ENCODE measurements at regions not wholly inside any gene's neighbourhood (a gene's known extent, or its start where the extent isn't known, plus 50 kb on each side); places are given as distances from the start of the nearest gene placed in this dataset.

GRCh38 chr6:128663238-128663637, 142.8 kb upstream of the PTPRK start:
- H3K9me3 Mint-ChIP-seq, result peaks cover 0 to 5% (median 0%) of the 10 kb centered on the region in 3 donors
- no peak overlapping the region for H3K27ac Mint-ChIP-seq
- no peaks in the 10 kb centered on the region for H3K27me3 Mint-ChIP-seq
- H3K4me3 Mint-ChIP-seq, result no peak overlapping the region
- no peaks in the 10 kb centered on the region for H3K36me3 Mint-ChIP-seq
- H3K4me1 Mint-ChIP-seq, result no peaks in the 10 kb centered on the region

DNA sequence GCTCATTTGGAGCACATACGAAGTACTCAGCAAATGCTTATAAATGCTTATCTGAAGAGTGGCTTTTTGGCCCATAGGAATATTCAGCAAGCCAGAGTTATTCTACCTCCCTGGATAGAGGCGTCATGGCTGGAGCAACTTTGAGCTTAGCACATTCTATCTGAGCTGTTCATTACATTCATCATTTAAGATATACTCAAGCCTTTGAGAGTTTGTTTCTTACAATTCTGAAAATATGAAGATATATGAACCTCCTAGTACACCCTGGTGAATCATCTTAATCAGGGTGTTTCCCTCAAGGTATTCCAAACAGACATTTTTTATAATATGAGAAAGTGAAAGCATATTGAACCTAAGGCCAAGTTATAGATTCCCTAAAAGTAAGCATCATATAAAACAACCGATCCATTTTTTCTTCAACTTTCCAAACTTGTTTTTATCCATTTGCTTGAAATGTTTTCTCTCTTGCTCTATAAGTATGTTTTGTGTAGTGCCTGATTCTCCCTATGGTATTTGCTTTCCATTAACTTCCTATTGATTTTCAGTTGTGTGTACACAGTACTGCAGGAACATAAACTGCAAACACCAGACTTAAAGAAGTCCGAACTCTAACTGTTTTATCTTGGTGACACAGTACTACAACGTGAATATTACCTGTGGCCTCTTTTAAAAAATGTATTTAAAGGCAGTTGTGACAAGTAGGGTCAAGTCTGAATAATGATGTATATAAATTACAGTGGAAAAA, 139.7 kb upstream of the PTPRK start:
- no peaks in the 10 kb centered on the region for H3K27me3 Mint-ChIP-seq
- peaks cover 0 to 5% (median 0%) of the 10 kb centered on the region in 3 donors for H3K9me3 Mint-ChIP-seq
- no peaks in the 10 kb centered on the region for H3K36me3 Mint-ChIP-seq
- no peaks in the 10 kb centered on the region for H3K4me1 Mint-ChIP-seq
- H3K27ac Mint-ChIP-seq, result no peak overlapping the region
- no peak overlapping the region for H3K4me3 Mint-ChIP-seq

GRCh38 chr6:128659276-128659675, 138.9 kb upstream of the PTPRK start:
- peaks cover 0 to 2% (median 0%) of the 10 kb centered on the region in 3 donors for H3K9me3 Mint-ChIP-seq
- H3K27me3 Mint-ChIP-seq, result no peaks in the 10 kb centered on the region
- H3K27ac Mint-ChIP-seq, result no peak overlapping the region
- H3K4me3 Mint-ChIP-seq, result no peak overlapping the region
- no peaks in the 10 kb centered on the region for H3K36me3 Mint-ChIP-seq
- H3K4me1 Mint-ChIP-seq, result no peaks in the 10 kb centered on the region

GRCh38 chr6:128657181-128657580, 136.8 kb upstream of the PTPRK start:
- H3K36me3 Mint-ChIP-seq, result no peaks in the 10 kb centered on the region
- no peaks in the 10 kb centered on the region for H3K27me3 Mint-ChIP-seq
- no peak overlapping the region for H3K4me3 Mint-ChIP-seq
- H3K9me3 Mint-ChIP-seq, result peaks cover 0 to 2% (median 0%) of the 10 kb centered on the region in 3 donors
- no peak overlapping the region for H3K27ac Mint-ChIP-seq
- H3K4me1 Mint-ChIP-seq, result no peaks in the 10 kb centered on the region

DNA sequence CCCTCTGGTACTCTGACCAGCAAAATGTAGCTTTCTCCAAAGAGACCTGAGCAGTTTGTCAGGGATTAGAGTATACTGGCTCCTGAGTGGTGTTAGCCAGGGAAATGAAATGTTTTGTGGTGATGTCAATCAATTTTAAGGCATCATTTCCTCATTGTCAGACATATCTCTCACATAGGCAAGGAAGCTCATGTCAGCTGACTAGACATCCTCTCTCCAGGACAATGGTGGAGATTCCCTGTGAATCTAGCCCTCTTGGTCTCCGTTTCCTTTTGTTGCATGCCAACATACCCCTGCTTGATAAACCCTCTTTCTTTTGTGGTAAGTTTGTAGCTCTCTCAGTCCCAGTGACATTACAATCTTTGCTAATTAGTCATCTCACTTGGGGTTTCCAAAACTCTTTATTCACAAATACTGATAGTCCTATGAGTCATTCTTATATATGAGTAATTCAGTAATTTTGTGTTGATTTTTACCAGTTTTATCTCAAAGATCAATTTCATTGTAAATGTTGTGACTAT, 135.6 kb upstream of the PTPRK start:
- Mint-ChIP-seq H3K36me3 (no peaks in the 10 kb centered on the region), H3K9me3 (peaks cover 0 to 2% (median 2%) of the 10 kb centered on the region in 3 donors), H3K27me3 (no peaks in the 10 kb centered on the region), H3K4me3 (no peak overlapping the region), H3K27ac (no peak overlapping the region), H3K4me1 (no peaks in the 10 kb centered on the region)

DNA sequence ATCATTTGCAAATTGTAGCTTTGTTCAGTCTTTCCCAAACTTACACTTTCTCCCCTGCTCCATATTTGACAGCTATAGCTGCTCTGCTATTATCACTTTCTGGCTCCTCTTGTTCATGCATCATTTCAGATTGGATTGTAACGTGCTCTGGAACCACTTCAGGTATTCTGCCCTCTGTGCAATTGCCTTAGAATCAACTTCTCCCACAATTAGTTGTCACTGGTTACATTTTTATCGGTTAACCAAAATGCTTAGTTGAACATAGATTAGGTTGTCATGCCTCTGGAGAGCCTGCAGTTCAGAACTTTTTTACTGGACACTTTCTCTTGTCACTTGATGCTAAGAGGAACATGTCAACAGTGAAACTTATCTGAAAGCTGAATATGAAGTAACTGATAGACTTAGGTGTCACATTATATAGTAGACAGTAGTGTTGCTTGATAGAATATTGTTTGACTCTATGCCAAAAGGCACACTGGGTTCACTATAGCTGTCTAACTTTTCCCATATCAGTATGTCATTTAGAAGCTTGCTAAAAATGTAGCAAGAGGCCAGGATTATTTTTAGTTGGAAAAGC, 127.7 kb upstream of the PTPRK start:
- Mint-ChIP-seq H3K27ac (no peak overlapping the region), H3K36me3 (no peaks in the 10 kb centered on the region), H3K4me1 (no peaks in the 10 kb centered on the region), H3K9me3 (peaks cover 0 to 6% (median 0%) of the 10 kb centered on the region in 3 donors), H3K4me3 (no peak overlapping the region), H3K27me3 (peaks cover 1% of the 10 kb centered on the region)

DNA sequence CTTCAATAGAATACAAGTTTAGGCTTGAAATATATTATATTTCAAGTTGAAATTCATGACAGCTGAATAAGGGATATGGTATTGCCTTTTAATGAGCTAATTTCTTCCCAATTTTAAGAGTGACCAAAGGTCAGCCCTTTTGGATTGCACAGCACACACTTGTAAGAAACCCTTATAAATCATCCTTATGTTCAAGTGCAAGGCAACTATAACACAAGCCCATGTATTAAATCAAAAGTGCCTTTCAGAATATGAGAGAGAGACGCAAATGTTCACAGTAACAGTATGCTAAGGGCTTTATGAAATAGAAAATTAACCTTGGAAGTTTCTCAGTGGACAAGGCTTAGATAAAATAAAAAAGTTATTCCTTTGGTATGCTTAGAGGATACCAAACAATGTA, 121.7 kb upstream of the PTPRK start:
- peaks cover 1% of the 10 kb centered on the region for H3K27me3 Mint-ChIP-seq
- no peak overlapping the region for H3K4me3 Mint-ChIP-seq
- no peak overlapping the region for H3K27ac Mint-ChIP-seq
- no peaks in the 10 kb centered on the region for H3K4me1 Mint-ChIP-seq
- peaks cover 0 to 2% (median 0%) of the 10 kb centered on the region in 3 donors for H3K9me3 Mint-ChIP-seq
- no peaks in the 10 kb centered on the region for H3K36me3 Mint-ChIP-seq

DNA sequence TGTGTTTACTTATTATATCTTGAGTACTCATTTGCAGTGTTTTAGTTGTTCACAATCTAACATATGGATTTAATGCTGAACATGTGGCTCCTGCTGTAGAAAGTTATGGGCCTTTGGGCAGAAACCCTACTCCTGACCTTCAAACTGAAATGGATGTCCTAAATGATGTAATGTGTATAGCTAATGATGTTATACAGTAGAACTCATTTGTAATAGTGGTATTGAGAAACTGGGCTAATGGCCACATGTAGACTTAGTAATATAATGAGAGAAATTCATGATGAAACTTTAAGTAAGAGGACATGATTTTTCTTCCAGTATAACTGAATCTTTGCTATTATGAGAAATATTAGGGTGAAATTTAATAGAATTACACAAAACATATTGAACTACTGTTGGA, 121.3 kb upstream of the PTPRK start:
- Mint-ChIP-seq H3K9me3 (peaks cover 0 to 2% (median 0%) of the 10 kb centered on the region in 3 donors), H3K4me3 (no peak overlapping the region), H3K36me3 (no peaks in the 10 kb centered on the region), H3K4me1 (no peaks in the 10 kb centered on the region), H3K27ac (no peak overlapping the region), H3K27me3 (no peaks in the 10 kb centered on the region)

DNA sequence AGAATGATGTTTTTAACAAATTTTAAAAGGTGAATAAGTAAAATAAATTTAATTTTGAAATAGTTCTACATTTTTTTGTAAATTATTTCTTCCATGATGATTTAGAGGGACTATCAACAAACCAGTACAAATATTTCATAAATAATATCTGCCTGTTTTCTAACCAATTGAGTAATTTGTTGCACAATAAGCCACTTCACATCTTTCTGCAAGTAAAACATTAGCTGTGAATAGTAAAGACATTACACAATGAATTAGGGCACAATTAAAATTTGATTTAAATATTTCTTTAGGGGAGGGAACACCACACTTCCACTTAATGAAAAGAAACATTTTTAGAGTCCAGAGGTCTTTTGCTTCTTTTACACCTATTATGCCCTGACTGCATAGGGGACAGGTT, 118.4 kb upstream of the PTPRK start:
- H3K9me3 Mint-ChIP-seq, result no peaks in the 10 kb centered on the region
- no peak overlapping the region for H3K4me3 Mint-ChIP-seq
- no peak overlapping the region for H3K27ac Mint-ChIP-seq
- H3K27me3 Mint-ChIP-seq, result peaks cover 1% of the 10 kb centered on the region
- no peaks in the 10 kb centered on the region for H3K4me1 Mint-ChIP-seq
- no peaks in the 10 kb centered on the region for H3K36me3 Mint-ChIP-seq

DNA sequence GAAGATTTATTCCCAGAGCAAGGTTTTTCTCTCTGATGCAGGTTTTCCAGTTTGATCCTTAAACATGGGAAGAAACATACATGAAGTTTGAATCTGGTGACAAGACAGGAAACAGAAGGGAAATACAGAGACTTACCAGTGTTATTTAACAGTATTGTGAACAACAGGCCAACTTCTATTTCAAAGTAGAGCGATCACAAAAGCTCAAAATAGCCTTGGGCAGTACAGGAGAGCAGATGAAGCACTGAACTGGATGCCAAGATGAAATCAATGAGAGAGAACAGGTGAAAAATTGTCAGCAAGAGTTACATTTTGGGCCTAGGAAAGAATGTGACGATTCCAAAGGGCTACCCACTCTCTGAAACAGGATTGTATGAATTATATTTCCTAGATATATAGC, 114.8 kb upstream of the PTPRK start:
- Mint-ChIP-seq H3K27me3 (peaks cover 1% of the 10 kb centered on the region), H3K4me3 (no peak overlapping the region), H3K36me3 (no peaks in the 10 kb centered on the region), H3K27ac (no peak overlapping the region), H3K9me3 (no peaks in the 10 kb centered on the region), H3K4me1 (no peaks in the 10 kb centered on the region)

DNA sequence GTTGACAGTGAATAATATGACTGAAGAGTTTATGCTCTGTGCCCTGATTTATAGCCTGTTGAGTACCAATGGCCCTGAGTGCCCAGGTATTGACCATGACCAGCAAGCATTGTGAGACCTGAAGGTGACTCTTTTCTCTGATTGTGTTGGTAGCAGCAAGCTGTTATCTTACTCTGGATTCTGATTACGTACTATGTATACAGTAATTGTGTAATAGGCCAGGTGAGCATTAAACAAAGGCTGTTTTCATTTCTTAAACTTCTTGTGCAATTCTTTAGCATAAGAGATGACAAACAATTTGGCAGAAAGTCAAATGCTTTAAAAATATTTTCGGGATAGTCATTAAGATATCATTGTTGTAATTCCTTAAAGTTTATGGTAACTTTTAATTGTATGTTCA, 111.7 kb upstream of the PTPRK start:
- no peak overlapping the region for H3K27ac Mint-ChIP-seq
- peaks cover 1% of the 10 kb centered on the region for H3K27me3 Mint-ChIP-seq
- no peak overlapping the region for H3K4me3 Mint-ChIP-seq
- peaks cover 0 to 2% (median 0%) of the 10 kb centered on the region in 3 donors for H3K4me1 Mint-ChIP-seq
- H3K9me3 Mint-ChIP-seq, result peaks cover 0 to 2% (median 0%) of the 10 kb centered on the region in 3 donors
- no peaks in the 10 kb centered on the region for H3K36me3 Mint-ChIP-seq

- peaks cover 1% of the 10 kb centered on the region for H3K27me3 Mint-ChIP-seq
- no peak overlapping the region for H3K27ac Mint-ChIP-seq
- H3K4me3 Mint-ChIP-seq, result no peak overlapping the region
- H3K9me3 Mint-ChIP-seq, result peaks cover 0 to 2% (median 0%) of the 10 kb centered on the region in 3 donors
- peaks cover 0 to 2% (median 0%) of the 10 kb centered on the region in 3 donors for H3K4me1 Mint-ChIP-seq
- no peaks in the 10 kb centered on the region for H3K36me3 Mint-ChIP-seq
Measured at GRCh38 chr6:128631031-128631430, 110.6 kb upstream of the PTPRK start.

GRCh38 chr6:128630213-128630612, 109.8 kb upstream of the PTPRK start:
- Mint-ChIP-seq H3K27ac (no peak overlapping the region), H3K36me3 (no peaks in the 10 kb centered on the region), H3K4me1 (peaks cover 0 to 2% (median 0%) of the 10 kb centered on the region in 3 donors), H3K9me3 (peaks cover 0 to 2% (median 0%) of the 10 kb centered on the region in 3 donors), H3K4me3 (no peak overlapping the region), H3K27me3 (peaks cover 1% of the 10 kb centered on the region)

DNA sequence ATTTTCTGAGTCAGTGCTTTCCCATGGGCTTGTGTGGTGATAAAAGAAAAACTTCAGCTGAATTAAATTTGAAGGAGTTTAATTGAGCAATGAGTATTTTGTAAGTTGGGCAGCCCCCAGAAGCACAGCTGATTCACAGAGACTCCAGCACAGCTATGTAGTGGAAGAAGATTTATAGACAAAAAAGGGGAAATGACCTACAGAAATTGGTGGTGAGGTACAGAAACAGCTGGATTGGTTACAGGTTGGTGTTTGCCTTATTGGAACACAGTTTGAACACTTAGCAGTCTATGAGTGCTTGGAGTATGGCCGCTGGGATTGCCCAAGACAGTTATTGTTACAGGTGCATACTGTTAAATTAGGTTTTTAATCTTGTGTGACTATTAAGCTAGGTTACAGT, 96.9 kb upstream of the PTPRK start:
- peaks cover 0 to 13% (median 8%) of the 10 kb centered on the region in 3 donors for H3K9me3 Mint-ChIP-seq
- no peak overlapping the region for H3K27ac Mint-ChIP-seq
- H3K4me3 Mint-ChIP-seq, result no peak overlapping the region
- no peaks in the 10 kb centered on the region for H3K27me3 Mint-ChIP-seq
- H3K36me3 Mint-ChIP-seq, result no peaks in the 10 kb centered on the region
- H3K4me1 Mint-ChIP-seq, result no peaks in the 10 kb centered on the region

GRCh38 chr6:128616342-128616741, 95.9 kb upstream of the PTPRK start:
- Mint-ChIP-seq H3K9me3 (peaks cover 0 to 13% (median 9%) of the 10 kb centered on the region in 3 donors), H3K27ac (no peak overlapping the region), H3K27me3 (no peaks in the 10 kb centered on the region), H3K4me1 (no peaks in the 10 kb centered on the region), H3K36me3 (no peaks in the 10 kb centered on the region), H3K4me3 (no peak overlapping the region)

GRCh38 chr6:128606611-128607010, 86.2 kb upstream of the PTPRK start:
- Mint-ChIP-seq H3K36me3 (no peaks in the 10 kb centered on the region), H3K4me3 (no peak overlapping the region), H3K9me3 (peaks cover 2 to 6% (median 3%) of the 10 kb centered on the region in 3 donors), H3K4me1 (no peaks in the 10 kb centered on the region), H3K27me3 (no peaks in the 10 kb centered on the region), H3K27ac (no peak overlapping the region)

Measured in IgD-negative memory B cell (primary cell).